HFFc6 (cell line): ENCODE measurements at regions not wholly inside any gene's neighbourhood (a gene's known extent, or its start where the extent isn't known, plus 50 kb on each side); places are given as distances from the start of the nearest gene placed in this dataset.

Experiments
- DNase-seq: peaks from one replicate; pipeline ENCODE4 v3.0.0-alpha.2; 2018
- H3K27ac Mint-ChIP-seq: 2 replicates; pipeline ENCODE4 v1.8.0; 2020; ENCODE audit warnings: mild to moderate bottlenecking, mixed read lengths
- H3K27me3 Mint-ChIP-seq: 2 replicates; pipeline ENCODE4 v1.8.0; 2021; ENCODE audit warnings: mild to moderate bottlenecking, moderate library complexity, mixed read lengths; ENCODE audit not compliant: insufficient read depth
- H3K36me3 Mint-ChIP-seq: 2 replicates; pipeline ENCODE4 v1.8.0; 2021; ENCODE audit warnings: low read depth, mixed read lengths
- H3K4me1 Mint-ChIP-seq: 2 replicates; pipeline ENCODE4 v1.8.0; 2020; ENCODE audit warnings: low read depth, mixed read lengths
- H3K4me3 Mint-ChIP-seq: 2 replicates; pipeline ENCODE4 v1.8.0; 2020; ENCODE audit warnings: mild to moderate bottlenecking, moderate library complexity, mixed read lengths
- H3K9me3 Mint-ChIP-seq: 2 replicates; pipeline ENCODE4 v1.8.0; 2020; ENCODE audit warnings: mild to moderate bottlenecking, mixed read lengths
- TF ChIP-seq, protein P1 (sequence below): fragments of 200-600 bp; sonication (generic); IDR thresholded peaks from 2 replicates; pipeline ENCODE4 v1.5.0; 2021; ENCODE audit warnings: antibody characterized with exemption, mild to moderate bottlenecking

DNA sequence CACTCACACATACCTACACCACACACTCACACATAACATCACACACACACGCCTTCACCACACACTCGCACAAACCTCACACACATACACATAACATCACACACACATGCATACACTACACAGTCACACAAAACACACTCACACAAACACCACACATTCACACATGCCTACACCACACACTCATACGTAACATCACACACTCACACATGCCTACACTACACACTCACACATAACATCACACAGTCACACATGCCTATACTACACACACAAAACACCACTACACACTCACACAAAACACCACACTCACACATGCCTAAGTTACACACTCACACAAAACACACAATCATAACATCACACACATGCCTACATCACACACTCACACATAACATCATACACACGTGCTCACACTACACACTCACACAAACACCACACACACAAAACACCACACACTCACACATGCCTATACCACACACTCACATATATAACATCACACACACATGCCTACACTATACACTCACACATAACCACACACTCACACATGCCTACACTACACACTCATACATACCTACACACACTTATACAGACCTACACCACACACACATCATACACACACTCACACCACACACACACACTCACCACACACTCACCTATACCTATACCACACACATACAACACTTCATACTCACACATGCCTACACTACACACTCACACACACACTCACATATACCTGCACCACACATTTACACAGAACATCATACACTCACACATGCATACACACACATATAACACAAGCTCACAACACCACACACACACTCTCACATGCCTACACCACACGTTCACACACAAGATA is 383.5 kb downstream of the C6orf118 start:
- TF ChIP-seq, protein P1, sequence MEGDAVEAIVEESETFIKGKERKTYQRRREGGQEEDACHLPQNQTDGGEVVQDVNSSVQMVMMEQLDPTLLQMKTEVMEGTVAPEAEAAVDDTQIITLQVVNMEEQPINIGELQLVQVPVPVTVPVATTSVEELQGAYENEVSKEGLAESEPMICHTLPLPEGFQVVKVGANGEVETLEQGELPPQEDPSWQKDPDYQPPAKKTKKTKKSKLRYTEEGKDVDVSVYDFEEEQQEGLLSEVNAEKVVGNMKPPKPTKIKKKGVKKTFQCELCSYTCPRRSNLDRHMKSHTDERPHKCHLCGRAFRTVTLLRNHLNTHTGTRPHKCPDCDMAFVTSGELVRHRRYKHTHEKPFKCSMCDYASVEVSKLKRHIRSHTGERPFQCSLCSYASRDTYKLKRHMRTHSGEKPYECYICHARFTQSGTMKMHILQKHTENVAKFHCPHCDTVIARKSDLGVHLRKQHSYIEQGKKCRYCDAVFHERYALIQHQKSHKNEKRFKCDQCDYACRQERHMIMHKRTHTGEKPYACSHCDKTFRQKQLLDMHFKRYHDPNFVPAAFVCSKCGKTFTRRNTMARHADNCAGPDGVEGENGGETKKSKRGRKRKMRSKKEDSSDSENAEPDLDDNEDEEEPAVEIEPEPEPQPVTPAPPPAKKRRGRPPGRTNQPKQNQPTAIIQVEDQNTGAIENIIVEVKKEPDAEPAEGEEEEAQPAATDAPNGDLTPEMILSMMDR = no peak
- H3K9me3 Mint-ChIP-seq = peaks cover 5% of the 10 kb centered on the region; the same call in 1 of the 2 replicates
- no peak for DNase-seq
- no peak overlapping the region for H3K27ac Mint-ChIP-seq
- H3K4me3 Mint-ChIP-seq = no peak overlapping the region
- H3K36me3 Mint-ChIP-seq = no peaks in the 10 kb centered on the region
- H3K27me3 Mint-ChIP-seq = no peaks in the 10 kb centered on the region
- no peaks in the 10 kb centered on the region for H3K4me1 Mint-ChIP-seq

DNA sequence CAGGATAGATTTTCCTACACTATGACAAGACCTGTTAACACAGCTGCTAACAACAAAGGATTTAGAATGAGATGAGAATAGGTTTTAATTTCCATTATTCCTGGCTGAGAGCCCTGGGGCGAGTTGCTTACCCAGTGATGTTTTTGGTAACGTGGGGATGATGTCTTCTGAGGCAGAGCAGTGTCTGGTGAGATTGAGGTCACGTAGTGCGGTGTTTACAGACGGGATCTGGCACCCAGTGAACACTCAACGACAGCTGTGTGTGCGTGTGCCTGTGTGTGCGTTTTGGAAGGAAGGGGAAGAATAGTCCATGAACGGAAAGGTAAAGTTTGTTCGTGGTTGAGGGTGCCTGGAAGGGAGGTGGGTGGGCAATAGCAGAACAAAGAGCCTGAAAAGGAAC is 384.7 kb downstream of the C6orf118 start:
- Mint-ChIP-seq H3K4me1 (no peaks in the 10 kb centered on the region), H3K9me3 (no peaks in the 10 kb centered on the region), H3K36me3 (no peaks in the 10 kb centered on the region), H3K27ac (no peak overlapping the region), H3K4me3 (no peak overlapping the region), H3K27me3 (no peaks in the 10 kb centered on the region)
- DNase-seq = no peak
- TF ChIP-seq, protein P1 = no peak

DNA sequence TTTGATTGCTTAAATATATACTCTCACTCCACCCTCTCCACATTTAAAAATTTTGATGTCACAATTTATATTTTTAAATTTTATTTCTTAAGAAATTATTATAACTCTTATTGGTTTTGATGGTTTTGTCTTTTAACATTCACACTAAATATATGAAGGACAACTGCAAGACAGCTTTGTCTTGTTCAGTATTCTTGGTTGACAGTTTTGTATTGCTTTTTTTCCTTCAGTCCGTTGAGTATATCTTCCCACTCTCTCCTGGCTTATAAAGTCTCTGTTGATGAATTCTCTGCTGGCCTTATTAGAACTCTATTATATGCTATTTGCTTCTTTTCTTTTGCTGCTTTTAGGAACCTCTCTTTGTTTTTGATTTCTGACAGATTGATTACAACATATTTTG is 392.2 kb downstream of the C6orf118 start:
- peaks cover 38% of the 10 kb centered on the region for H3K9me3 Mint-ChIP-seq
- H3K27me3 Mint-ChIP-seq = no peaks in the 10 kb centered on the region
- no peaks in the 10 kb centered on the region for H3K4me1 Mint-ChIP-seq
- no peak overlapping the region for H3K27ac Mint-ChIP-seq
- H3K36me3 Mint-ChIP-seq = no peaks in the 10 kb centered on the region
- no peak for DNase-seq
- TF ChIP-seq, protein P1 = no peak
- no peak overlapping the region for H3K4me3 Mint-ChIP-seq

DNA sequence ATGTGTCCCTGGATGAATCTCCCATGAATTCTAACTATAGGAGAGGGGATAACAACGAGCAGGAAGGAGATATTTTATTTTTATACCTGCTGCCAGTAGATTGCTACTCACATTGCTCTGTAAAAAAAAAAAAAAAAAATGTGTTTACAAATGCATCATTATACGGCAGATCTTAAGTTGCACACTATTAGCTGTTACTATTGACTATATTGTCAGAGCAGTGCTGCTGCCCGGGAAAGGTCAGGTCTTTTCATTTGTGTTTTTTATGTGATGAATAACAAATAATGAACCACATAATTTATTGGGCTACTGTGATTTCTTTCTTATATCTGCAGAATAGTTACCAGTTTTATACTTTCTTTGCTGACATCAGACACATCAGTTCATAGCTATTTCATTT is 393.3 kb downstream of the C6orf118 start:
- no peaks in the 10 kb centered on the region for H3K4me1 Mint-ChIP-seq
- peaks cover 46% of the 10 kb centered on the region for H3K9me3 Mint-ChIP-seq
- DNase-seq = no peak
- TF ChIP-seq, protein P1 = no peak
- no peak overlapping the region for H3K4me3 Mint-ChIP-seq
- H3K27me3 Mint-ChIP-seq = no peaks in the 10 kb centered on the region
- no peaks in the 10 kb centered on the region for H3K36me3 Mint-ChIP-seq
- no peak overlapping the region for H3K27ac Mint-ChIP-seq

DNA sequence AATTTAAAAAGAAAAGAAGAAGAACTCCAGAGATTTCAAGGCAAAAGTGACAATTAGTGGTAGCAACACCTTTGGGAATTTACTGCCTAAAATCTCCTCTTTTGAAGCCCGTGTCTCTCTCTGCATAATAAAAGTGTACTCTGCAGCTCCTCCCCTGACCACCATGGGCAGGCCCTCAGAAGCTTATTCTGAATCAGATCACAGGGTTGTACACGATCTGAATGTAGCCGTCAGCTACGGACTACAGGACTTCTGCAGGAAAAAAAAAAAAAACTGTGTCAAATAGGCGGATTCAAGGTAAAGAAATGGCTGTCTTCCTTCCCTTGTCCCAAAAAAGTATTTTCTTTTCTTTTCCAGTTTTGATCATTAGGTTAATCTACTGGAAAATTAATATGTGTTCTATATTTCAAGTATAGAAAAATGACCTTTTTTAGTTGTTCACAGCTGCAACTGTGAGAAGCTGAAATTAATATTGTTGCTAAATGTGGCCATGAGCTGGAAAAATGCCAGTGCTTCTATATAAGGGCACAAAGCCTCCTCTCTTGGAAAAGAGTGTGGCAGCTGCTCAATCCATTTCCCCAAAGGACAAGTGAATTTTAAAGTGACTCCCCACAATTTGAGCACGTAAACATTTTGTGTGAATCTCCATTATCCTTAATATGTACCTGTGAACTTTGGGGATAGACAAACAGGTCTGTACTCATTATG is 397.4 kb downstream of the C6orf118 start:
- H3K36me3 Mint-ChIP-seq = no peaks in the 10 kb centered on the region
- no peaks in the 10 kb centered on the region for H3K4me1 Mint-ChIP-seq
- H3K9me3 Mint-ChIP-seq = peaks cover 44% of the 10 kb centered on the region
- no peak overlapping the region for H3K27ac Mint-ChIP-seq
- no peak for DNase-seq
- H3K27me3 Mint-ChIP-seq = no peaks in the 10 kb centered on the region
- TF ChIP-seq, protein P1 = no peak
- no peak overlapping the region for H3K4me3 Mint-ChIP-seq
